RWPE1 (cell line): ENCODE measurements at regions not wholly inside any gene's neighbourhood (a gene's known extent, or its start where the extent isn't known, plus 50 kb on each side); places are given as distances from the start of the nearest gene placed in this dataset.
"Not testable (repeated sequence)": the region's sequence is repeated elsewhere in the genome, so short reads cannot be mapped to it uniquely, and the experiment has no call there.

Source experiments
- CTCF ChIA-PET: fragments of 350-600 bp; sonication (Branson Sonifier 250); formaldehyde crosslinking; extraction: SDS; loops from one replicate; lab custom pipeline; 2021; lab: Yijun Ruan, JAX
- POLR2A ChIA-PET: fragments of 400-600 bp; formaldehyde crosslinking; extraction: SDS; loops from one replicate; lab custom pipeline; 2020; ENCODE audit warnings: antibody characterized with exemption; ENCODE audit not compliant: low non-redundant PET; lab: Yijun Ruan, JAX
- DNase-seq: peaks from one replicate; pipeline ENCODE4 v3.0.0; 2012; ENCODE audit warnings: low spot score
- H3K27ac ChIP-seq: fragments of 450-650 bp; 2 replicates; pipeline ENCODE4 v1.5.1; 2017
- CTCF ChIP-seq: fragments of 450-650 bp; conservative IDR thresholded peaks from 2 replicates; pipeline ENCODE4 v1.5.1; 2017; ENCODE audit warnings: low read depth, mild to moderate bottlenecking

GRCh38 chrX:35221391-35221790, 278.8 kb downstream of the FAM47B start:
- DNase-seq, H3K27ac ChIP-seq, CTCF ChIA-PET, POLR2A ChIA-PET: not testable (repeated sequence)

- no peak overlapping the region for H3K27ac ChIP-seq
- TF ChIP-seq CTCF: no peak
- POLR2A ChIA-PET: no interaction called here
- CTCF ChIA-PET: no interaction called here
- no peak for DNase-seq
Measured at GRCh38 chrX:35244088-35244741, 301.6 kb downstream of the FAM47B start.

GRCh38 chrX:35244796-35245508, 302.4 kb downstream of the FAM47B start:
- DNase-seq: no peak
- no peak overlapping the region for H3K27ac ChIP-seq
- TF ChIP-seq CTCF: no peak
- CTCF ChIA-PET: no interaction called here
- POLR2A ChIA-PET: no interaction called here

GRCh38 chrX:35251226-35251625, 308.6 kb downstream of the FAM47B start:
- POLR2A ChIA-PET: no interaction called here
- CTCF ChIA-PET: no interaction called here
- H3K27ac ChIP-seq: no peak overlapping the region
- no peak for TF ChIP-seq CTCF
- no peak for DNase-seq

GRCh38 chrX:35276115-35276514, 333.5 kb downstream of the FAM47B start:
- TF ChIP-seq CTCF: no peak
- ChIA-PET POLR2A (no interaction called here), CTCF (no interaction called here)
- DNase-seq: no peak
- H3K27ac ChIP-seq: no peak overlapping the region

- ChIA-PET CTCF (no interaction called here), POLR2A (no interaction called here)
- no peak for DNase-seq
- no peak overlapping the region for H3K27ac ChIP-seq
- no peak for TF ChIP-seq CTCF
Measured at GRCh38 chrX:35285289-35285962, 342.8 kb downstream of the FAM47B start.

GRCh38 chrX:35288657-35289056, 346.1 kb downstream of the FAM47B start:
- DNase-seq: no peak
- CTCF ChIA-PET: no interaction called here
- POLR2A ChIA-PET: no interaction called here
- TF ChIP-seq CTCF: no peak
- no peak overlapping the region for H3K27ac ChIP-seq
